Keratinocyte (primary cell): ENCODE measurements at regions not wholly inside any gene's neighbourhood (a gene's known extent, or its start where the extent isn't known, plus 50 kb on each side); places are given as distances from the start of the nearest gene placed in this dataset.

Source experiments
- DNase-seq: peaks from one replicate; pipeline ENCODE4 v3.0.0-alpha.2; 2011; ENCODE audit warnings: low read depth, missing footprints, low spot score
- FAIRE-seq: peaks from 2 replicates; lab custom pipeline; 2011; peaks lifted over from hg19 to GRCh38; lab: Jason Lieb, UNC
- H2AFZ ChIP-seq: 2 replicates; pipeline ENCODE4 v1.6.0; 2012; ENCODE audit warnings: low read length, control low read depth, inconsistent platforms; ENCODE audit not compliant: control insufficient read depth
- H3K27ac ChIP-seq: 2 replicates; pipeline ENCODE4 v1.5.1; 2011; ENCODE audit warnings: low read length; ENCODE audit not compliant: control insufficient read depth, insufficient read depth
- H3K27me3 ChIP-seq: 3 replicates; pipeline ENCODE4 v1.6.0; 2011; ENCODE audit warnings: low read length; ENCODE audit not compliant: control insufficient read depth, insufficient read depth; ENCODE audit errors: extremely low read depth
- H3K36me3 ChIP-seq, 2 experiments: 2 replicates in 1 of 2; 3 replicates in 1 of 2; pipeline ENCODE4 v1.5.1; 2011; ENCODE audit warnings: low read length in 2 of 2, mild to moderate bottlenecking in 1 of 2; ENCODE audit not compliant: control insufficient read depth in 2 of 2, insufficient read depth in 2 of 2; ENCODE audit errors: extremely low read depth in 1 of 2
- H3K4me1 ChIP-seq: 3 replicates; pipeline ENCODE4 v1.5.1; 2011; ENCODE audit warnings: low read length; ENCODE audit not compliant: control insufficient read depth, insufficient read depth; ENCODE audit errors: extremely low read depth
- H3K4me2 ChIP-seq: 3 replicates; pipeline ENCODE4 v1.6.0; 2011; ENCODE audit warnings: low read depth, low read length; ENCODE audit not compliant: control insufficient read depth, insufficient read depth; ENCODE audit errors: extremely low read depth
- H3K4me3 ChIP-seq, 3 experiments: fragments of 200-600 bp in 1 of 3; sonication (generic) in 1 of 3; 2 replicates in 2 of 3; 3 replicates in 1 of 3; pipeline ENCODE4 v1.5.1; 2011 to 2016; ENCODE audit warnings: low read length in 3 of 3, mild to moderate bottlenecking in 3 of 3, control low read depth in 2 of 3, inconsistent platforms in 1 of 3, low read depth in 1 of 3, mixed read lengths in 1 of 3, mixed run types in 1 of 3, moderate library complexity in 1 of 3; ENCODE audit not compliant: control insufficient read depth in 2 of 3, insufficient read depth in 2 of 3; ENCODE audit errors: extremely low read depth in 1 of 3
- H3K79me2 ChIP-seq: 2 replicates; pipeline ENCODE4 v1.6.0; 2012; ENCODE audit warnings: low read length; ENCODE audit not compliant: control insufficient read depth, insufficient read depth
- H3K9ac ChIP-seq: 3 replicates; pipeline ENCODE4 v1.6.0; 2011; ENCODE audit warnings: low read length; ENCODE audit not compliant: control insufficient read depth, insufficient read depth; ENCODE audit errors: extremely low read depth
- H3K9me1 ChIP-seq: 3 replicates; pipeline ENCODE4 v1.6.0; 2011; ENCODE audit warnings: low read length; ENCODE audit not compliant: control insufficient read depth, insufficient read depth; ENCODE audit errors: extremely low read depth
- H3K9me3 ChIP-seq: 2 replicates; pipeline ENCODE4 v1.5.1; 2012; ENCODE audit warnings: low read depth, low read length; ENCODE audit not compliant: control insufficient read depth
- H4K20me1 ChIP-seq: 3 replicates; pipeline ENCODE4 v1.6.0; 2011; ENCODE audit warnings: low read length; ENCODE audit not compliant: control insufficient read depth, insufficient read depth; ENCODE audit errors: extremely low read depth
- CTCF ChIP-seq, 3 experiments: IDR thresholded peaks in 1 of 3; conservative IDR thresholded peaks in 1 of 3; optimal IDR thresholded peaks in 1 of 3; 2 replicates in 2 of 3; 3 replicates in 1 of 3; pipeline versions ENCODE3 to v1.5.1; 2011; ENCODE audit warnings: low read length in 3 of 3, mild to moderate bottlenecking in 3 of 3, moderate library complexity in 2 of 3, control low read depth in 1 of 3, inconsistent platforms in 1 of 3; ENCODE audit not compliant: insufficient read depth in 2 of 3; ENCODE audit errors: extremely low read depth in 1 of 3
- EZH2 ChIP-seq: IDR thresholded peaks from one replicate; pipeline ENCODE4 v1.6.1; 2012; ENCODE audit warnings: inconsistent platforms, mild to moderate bottlenecking, low read length, moderate library complexity
- dilution Hi-C: fragments of 300-500 bp; cut with MboI; formaldehyde crosslinking; loops from one replicate; pipeline ENCODE4 v1.7.0; 2020; ENCODE audit warnings: low sequenced_read_pairs; ENCODE audit not compliant: extremely low pct_ligation_motif_present

GRCh38 chr12:107242189-107242588, 148.8 kb upstream of the CRY1 start:
- no peak overlapping the region for H2AFZ ChIP-seq
- dilution Hi-C loops: no loop called here
- H3K36me3 ChIP-seq: no peaks in the 10 kb centered on the region
- H3K4me1 ChIP-seq: peaks cover 14% of the 10 kb centered on the region
- no peak overlapping the region for H3K4me2 ChIP-seq
- H3K79me2 ChIP-seq: no peaks in the 10 kb centered on the region
- TF ChIP-seq CTCF (optimal IDR thresholded peaks at IDR 0.05 in 1 of 3, IDR thresholded peaks at IDR 0.05 in 1 of 3, conservative IDR thresholded peaks at IDR 0.05 in 1 of 3; ENCODE audit: extremely low read depth in 1 of 3, insufficient read depth in 2 of 3, low read length in 3 of 3) (no peak), EZH2 (no peak)
- no peaks in the 10 kb centered on the region for H3K27me3 ChIP-seq
- DNase-seq (no peak), FAIRE-seq (no peak)
- no peaks in the 10 kb centered on the region for H3K9me3 ChIP-seq
- no peak overlapping the region for H3K9ac ChIP-seq
- no peaks in the 10 kb centered on the region for H3K9me1 ChIP-seq
- H3K4me3 ChIP-seq: no peak overlapping the region
- no peaks in the 10 kb centered on the region for H4K20me1 ChIP-seq
- no peak overlapping the region for H3K27ac ChIP-seq

- Histone ChIP-seq H3K27ac (no peak overlapping the region), H3K9me1 (no peaks in the 10 kb centered on the region), H3K27me3 (no peaks in the 10 kb centered on the region), H4K20me1 (no peaks in the 10 kb centered on the region), H2AFZ (no peak overlapping the region), H3K4me3 (no peak overlapping the region), H3K36me3 (no peaks in the 10 kb centered on the region), H3K4me2 (no peak overlapping the region), H3K9ac (no peak overlapping the region), H3K79me2 (no peaks in the 10 kb centered on the region), H3K4me1 (peaks cover 2% of the 10 kb centered on the region), H3K9me3 (no peaks in the 10 kb centered on the region)
- no peak for TF ChIP-seq EZH2
- TF ChIP-seq CTCF (optimal IDR thresholded peaks at IDR 0.05 in 1 of 3, IDR thresholded peaks at IDR 0.05 in 1 of 3, conservative IDR thresholded peaks at IDR 0.05 in 1 of 3; ENCODE audit: extremely low read depth in 1 of 3, insufficient read depth in 2 of 3, low read length in 3 of 3): no peak
- FAIRE-seq (no peak), DNase-seq (no peak)
- dilution Hi-C loops: no loop called here
These were observed 150.0 kb upstream of the CRY1 start for GRCh38 chr12:107243341-107243740.
